Effector memory CD8-positive, alpha-beta T cell (primary cell): ENCODE measurements at regions not wholly inside any gene's neighbourhood (a gene's known extent, or its start where the extent isn't known, plus 50 kb on each side); places are given as distances from the start of the nearest gene placed in this dataset.

ENCODE experiments used
- ATAC-seq: fragments of 150-1000 bp; cut with Tn5 transposase; replicated peaks from 2 replicates; pipeline ENCODE4 v1.10.0; 2021; ENCODE audit warnings: mild to moderate bottlenecking, moderate library complexity
- DNase-seq, 3 experiments: peaks; one replicate each; pipeline ENCODE4 v3.0.0; 2021
- H3K27ac Mint-ChIP-seq, 2 donors: one replicate each; pipeline ENCODE4 v1.8.0; 2022; ENCODE audit warnings: mild to moderate bottlenecking in 2 of 2, mixed read lengths in 2 of 2, moderate library complexity in 2 of 2
- H3K27me3 Mint-ChIP-seq, 2 donors: one replicate each; pipeline ENCODE4 v1.8.0; 2022; ENCODE audit warnings: mixed read lengths in 2 of 2
- H3K36me3 Mint-ChIP-seq: one replicate; pipeline ENCODE4 v1.8.0; 2022; ENCODE audit warnings: mild to moderate bottlenecking, moderate library complexity, mixed read lengths; ENCODE audit not compliant: insufficient read depth
- H3K4me1 Mint-ChIP-seq, 2 donors: one replicate each; pipeline ENCODE4 v1.8.0; 2022; ENCODE audit warnings: low read depth in 2 of 2, mixed read lengths in 2 of 2
- H3K4me3 Mint-ChIP-seq, 2 donors: one replicate each; pipeline ENCODE4 v1.8.0; 2022; ENCODE audit warnings: mild to moderate bottlenecking in 2 of 2, mixed read lengths in 2 of 2, moderate library complexity in 2 of 2
- H3K9me3 Mint-ChIP-seq, 2 donors: one replicate each; pipeline ENCODE4 v1.8.0; 2022; ENCODE audit warnings: mixed read lengths in 2 of 2

DNA sequence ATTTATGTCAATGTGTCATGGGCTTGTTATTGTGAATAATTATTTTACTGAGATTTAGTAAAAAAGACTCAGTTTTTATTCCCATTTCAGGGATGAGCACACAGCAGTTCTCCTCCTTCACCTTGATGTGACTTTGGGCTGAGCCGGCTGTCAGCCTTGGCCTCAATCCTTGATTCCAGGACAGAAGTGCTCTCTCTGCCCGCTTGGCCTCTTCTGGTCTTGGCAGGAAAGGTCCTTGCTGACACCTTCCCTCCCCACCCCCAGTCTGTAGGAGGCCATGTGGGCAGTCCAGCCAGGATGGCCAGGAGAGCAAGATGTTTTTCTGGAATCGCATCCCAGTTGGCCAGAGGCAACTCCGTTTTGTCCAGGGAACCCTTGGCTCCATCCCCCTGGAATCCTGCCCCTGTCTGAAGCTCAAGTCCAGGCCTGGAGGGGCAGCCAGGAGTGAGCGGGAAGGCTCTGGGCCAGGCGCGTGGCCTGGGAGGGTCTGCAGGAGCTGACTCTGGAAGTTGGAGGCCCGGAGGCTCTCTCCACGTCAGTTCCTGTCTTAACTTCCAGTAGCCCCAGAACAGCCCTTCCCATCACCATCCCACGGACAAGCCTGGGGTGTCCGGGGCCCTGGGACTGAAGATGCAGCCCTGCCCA lies 100.9 kb downstream of the PDGFA start:
- H3K9me3 Mint-ChIP-seq, result peaks cover 0 to 2% of the 10 kb centered on the region in 2 donors
- H3K27ac Mint-ChIP-seq, result peak overlapping the region in 1 of 2 donors; percentile 33
- H3K27me3 Mint-ChIP-seq, result no peaks in the 10 kb centered on the region
- H3K4me3 Mint-ChIP-seq, result no peak overlapping the region
- no peaks in the 10 kb centered on the region for H3K4me1 Mint-ChIP-seq
- no peaks in the 10 kb centered on the region for H3K36me3 Mint-ChIP-seq
- no peak for ATAC-seq
- no peak for DNase-seq

DNA sequence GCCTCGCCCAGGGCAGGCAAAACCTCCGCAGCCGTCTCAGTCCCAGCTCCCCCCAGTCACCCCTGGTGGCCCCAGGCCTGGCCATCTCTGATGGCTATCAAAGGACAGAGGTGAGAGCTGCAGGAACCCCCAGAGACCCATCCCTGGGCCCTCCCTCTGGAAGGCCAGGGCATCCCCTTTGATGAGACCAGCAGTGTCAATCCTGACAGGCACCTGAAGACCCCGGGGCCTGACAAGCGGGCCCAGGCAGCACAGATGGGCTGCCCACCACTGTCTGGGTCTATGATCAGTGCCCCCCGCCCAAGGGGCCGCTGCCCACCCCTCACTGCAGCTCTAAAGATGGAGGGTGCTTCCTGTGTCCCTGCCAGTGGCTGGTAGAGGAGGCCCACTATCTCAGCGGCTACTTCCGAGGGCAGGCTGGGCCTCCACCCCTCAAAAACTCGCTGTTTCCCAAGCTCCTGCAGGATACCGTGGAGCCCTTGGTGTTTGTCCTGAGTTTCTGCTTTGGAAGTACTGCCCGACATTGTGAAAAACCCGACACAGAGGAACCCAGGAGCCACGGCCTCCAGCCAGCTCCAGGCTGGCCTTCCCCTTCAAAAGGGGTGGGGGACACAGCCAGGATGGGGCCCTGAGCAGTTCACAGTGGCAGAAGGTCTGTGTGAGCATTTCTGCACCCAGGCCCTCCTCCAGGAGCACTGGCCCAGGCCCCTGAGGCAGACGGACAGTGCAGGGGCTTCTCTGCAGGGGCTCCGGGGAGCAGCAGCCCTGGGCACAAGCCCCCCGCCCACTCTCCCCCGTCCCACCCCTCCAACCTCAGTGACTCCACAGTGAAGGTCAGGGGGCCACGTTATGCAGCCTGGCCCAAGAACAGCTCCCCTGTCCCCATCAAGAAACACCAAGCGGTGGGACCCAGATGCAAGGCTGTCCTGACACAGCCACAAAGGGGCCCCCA lies 99.2 kb downstream of the PDGFA start:
- Mint-ChIP-seq H3K4me3 (no peak overlapping the region), H3K27ac (no peak overlapping the region), H3K27me3 (no peaks in the 10 kb centered on the region), H3K9me3 (peaks cover 0 to 2% of the 10 kb centered on the region in 2 donors), H3K4me1 (no peaks in the 10 kb centered on the region), H3K36me3 (no peaks in the 10 kb centered on the region)
- DNase-seq, result no peak
- no peak for ATAC-seq

GRCh38 chr7:421136-421991 lies 98.3 kb downstream of the PDGFA start:
- H3K27ac Mint-ChIP-seq, result no peak overlapping the region
- DNase-seq (no peak), ATAC-seq (no peak)
- H3K9me3 Mint-ChIP-seq, result peaks cover 0 to 2% of the 10 kb centered on the region in 2 donors
- H3K4me3 Mint-ChIP-seq, result peak overlapping the region in 1 of 2 donors; percentile 31
- no peaks in the 10 kb centered on the region for H3K36me3 Mint-ChIP-seq
- H3K27me3 Mint-ChIP-seq, result no peaks in the 10 kb centered on the region
- no peaks in the 10 kb centered on the region for H3K4me1 Mint-ChIP-seq

GRCh38 chr7:422191-422885 lies 97.3 kb downstream of the PDGFA start:
- H3K9me3 Mint-ChIP-seq, result peaks cover 0 to 2% of the 10 kb centered on the region in 2 donors
- ATAC-seq (no peak), DNase-seq (no peak)
- no peaks in the 10 kb centered on the region for H3K4me1 Mint-ChIP-seq
- H3K27ac Mint-ChIP-seq, result no peak overlapping the region
- no peaks in the 10 kb centered on the region for H3K36me3 Mint-ChIP-seq
- no peaks in the 10 kb centered on the region for H3K27me3 Mint-ChIP-seq
- no peak overlapping the region for H3K4me3 Mint-ChIP-seq

DNA sequence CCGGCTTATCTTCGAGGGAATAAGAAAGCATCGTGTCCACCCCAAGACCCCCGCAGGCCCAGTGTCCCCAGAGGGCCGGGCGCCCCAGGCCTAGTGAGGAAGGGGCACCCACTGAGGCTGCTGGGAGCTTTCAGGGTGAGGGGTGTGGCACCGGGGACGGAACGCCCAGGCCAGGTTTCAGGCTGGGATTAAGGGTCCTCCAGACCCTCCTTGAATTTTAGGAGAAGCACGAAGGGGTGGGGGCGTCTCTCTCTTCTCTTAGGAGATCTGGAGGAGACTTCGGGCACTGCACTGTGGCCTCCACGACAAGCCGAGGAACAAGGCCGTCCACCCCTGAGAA lies 96.8 kb downstream of the PDGFA start:
- H3K27me3 Mint-ChIP-seq, result no peaks in the 10 kb centered on the region
- no peak for ATAC-seq
- no peak overlapping the region for H3K4me3 Mint-ChIP-seq
- H3K27ac Mint-ChIP-seq, result no peak overlapping the region
- DNase-seq, result no peak
- H3K36me3 Mint-ChIP-seq, result no peaks in the 10 kb centered on the region
- no peaks in the 10 kb centered on the region for H3K4me1 Mint-ChIP-seq
- peaks cover 0 to 2% of the 10 kb centered on the region in 2 donors for H3K9me3 Mint-ChIP-seq

GRCh38 chr7:423312-424260 lies 96.1 kb downstream of the PDGFA start:
- DNase-seq (no peak), ATAC-seq (no peak)
- no peaks in the 10 kb centered on the region for H3K9me3 Mint-ChIP-seq
- H3K4me3 Mint-ChIP-seq, result no peak overlapping the region
- no peaks in the 10 kb centered on the region for H3K27me3 Mint-ChIP-seq
- no peaks in the 10 kb centered on the region for H3K36me3 Mint-ChIP-seq
- H3K27ac Mint-ChIP-seq, result no peak overlapping the region
- H3K4me1 Mint-ChIP-seq, result no peaks in the 10 kb centered on the region

- H3K27me3 Mint-ChIP-seq, result no peaks in the 10 kb centered on the region
- H3K9me3 Mint-ChIP-seq, result no peaks in the 10 kb centered on the region
- no peak for DNase-seq
- H3K4me3 Mint-ChIP-seq, result no peak overlapping the region
- H3K27ac Mint-ChIP-seq, result no peak overlapping the region
- no peaks in the 10 kb centered on the region for H3K4me1 Mint-ChIP-seq
- H3K36me3 Mint-ChIP-seq, result no peaks in the 10 kb centered on the region
- no peak for ATAC-seq
Observed at GRCh38 chr7:424301-424935, 95.2 kb downstream of the PDGFA start.

DNA sequence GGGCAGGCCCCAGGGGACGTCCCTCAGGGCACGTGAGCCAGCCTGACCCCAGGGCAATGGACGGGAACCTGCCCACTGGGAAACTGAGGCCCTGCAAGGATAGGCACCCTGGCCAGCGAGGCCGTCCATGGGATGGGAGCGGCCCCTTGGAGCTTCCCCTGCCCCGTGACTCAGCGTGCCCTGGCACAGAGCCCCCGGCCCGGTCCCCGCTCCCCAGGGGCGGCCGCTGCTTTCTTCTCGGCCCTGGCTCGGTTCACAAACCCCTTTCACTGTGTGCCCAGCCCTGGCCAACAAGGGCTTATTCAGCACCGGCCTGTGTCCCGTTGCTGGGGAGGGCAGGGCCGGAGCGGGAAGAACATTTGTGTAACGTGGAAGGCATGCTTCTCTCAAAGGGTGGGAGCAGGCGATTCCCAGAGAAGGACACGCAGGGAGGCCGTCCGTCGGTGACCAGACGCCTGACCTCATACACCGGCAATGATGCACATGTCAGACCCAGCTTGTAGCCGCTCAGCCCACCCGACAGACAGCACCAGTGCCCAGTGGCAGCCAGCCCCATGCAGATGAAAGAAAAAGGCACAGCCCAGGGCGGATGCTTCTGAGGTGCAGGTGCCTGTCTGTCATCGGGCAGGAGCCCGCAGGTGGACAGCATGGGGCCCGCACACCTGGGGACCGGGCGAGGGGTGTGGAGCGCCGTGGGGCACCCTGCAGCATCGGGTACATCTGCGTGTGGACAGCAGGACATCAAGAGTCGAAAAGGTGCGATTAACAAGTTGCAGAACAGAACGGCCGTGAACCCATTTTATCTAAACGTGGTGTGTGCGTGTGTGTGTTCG lies 94.5 kb downstream of the PDGFA start:
- Mint-ChIP-seq H3K27ac (no peak overlapping the region), H3K4me1 (no peaks in the 10 kb centered on the region), H3K27me3 (no peaks in the 10 kb centered on the region), H3K9me3 (no peaks in the 10 kb centered on the region), H3K4me3 (no peak overlapping the region), H3K36me3 (no peaks in the 10 kb centered on the region)
- no peak for ATAC-seq
- no peak for DNase-seq

DNA sequence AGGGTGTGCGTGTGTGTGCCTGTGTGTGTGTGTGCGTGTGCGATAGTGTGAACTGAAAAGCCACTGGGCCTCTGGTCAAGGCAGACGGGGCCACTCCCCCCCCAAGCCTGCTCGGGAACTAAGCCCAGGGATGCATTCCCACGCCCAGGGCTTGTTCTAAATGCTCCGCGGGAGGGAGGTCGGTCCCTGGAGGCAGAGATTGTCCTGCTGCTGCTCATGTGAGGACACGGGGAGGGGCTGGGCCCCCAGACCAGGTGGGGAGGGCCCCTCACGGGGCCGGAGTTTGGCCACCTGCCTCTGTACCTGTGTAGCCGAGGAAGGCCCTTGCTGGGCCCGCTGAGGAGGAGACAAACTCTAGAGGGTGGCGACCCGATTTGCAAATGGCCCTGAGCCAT lies 93.9 kb downstream of the PDGFA start:
- no peaks in the 10 kb centered on the region for H3K27me3 Mint-ChIP-seq
- no peaks in the 10 kb centered on the region for H3K9me3 Mint-ChIP-seq
- ATAC-seq (no peak), DNase-seq (no peak)
- H3K4me3 Mint-ChIP-seq, result no peak overlapping the region
- no peaks in the 10 kb centered on the region for H3K36me3 Mint-ChIP-seq
- no peaks in the 10 kb centered on the region for H3K4me1 Mint-ChIP-seq
- no peak overlapping the region for H3K27ac Mint-ChIP-seq

DNA sequence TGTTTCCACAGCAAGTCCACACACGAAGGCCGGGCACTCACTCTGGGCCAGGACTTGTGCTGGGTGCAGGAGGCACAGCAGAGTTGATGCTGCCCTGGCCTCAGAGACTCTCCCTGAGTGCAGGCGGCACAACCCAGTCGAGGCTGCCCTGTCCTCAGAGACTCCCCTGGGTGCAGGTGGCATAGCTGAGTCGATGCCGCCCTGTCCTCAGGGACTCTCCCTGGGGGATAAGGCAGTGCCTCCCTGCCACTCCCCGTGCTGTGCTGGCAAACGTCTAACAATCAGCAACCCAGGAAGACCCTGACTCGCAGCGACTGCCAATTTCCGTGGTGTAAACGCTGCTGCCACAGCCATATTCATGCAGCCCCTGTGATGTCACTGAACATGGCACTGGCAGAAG lies 93.1 kb downstream of the PDGFA start:
- no peaks in the 10 kb centered on the region for H3K9me3 Mint-ChIP-seq

GRCh38 chr7:427506-428103 lies 92.0 kb downstream of the PDGFA start:
- H3K4me1 Mint-ChIP-seq, result no peaks in the 10 kb centered on the region
- H3K4me3 Mint-ChIP-seq, result no peak overlapping the region
- no peak for DNase-seq
- H3K27ac Mint-ChIP-seq, result no peak overlapping the region
- no peaks in the 10 kb centered on the region for H3K36me3 Mint-ChIP-seq
- no peaks in the 10 kb centered on the region for H3K27me3 Mint-ChIP-seq
- no peaks in the 10 kb centered on the region for H3K9me3 Mint-ChIP-seq
- ATAC-seq, result no peak

More for the DNA sequence above, 93.1 kb downstream of the PDGFA start:
- Mint-ChIP-seq H3K27ac (no peak overlapping the region), H3K27me3 (no peaks in the 10 kb centered on the region), H3K36me3 (no peaks in the 10 kb centered on the region), H3K4me1 (no peaks in the 10 kb centered on the region), H3K4me3 (no peak overlapping the region)
- no peak for ATAC-seq
- DNase-seq, result no peak
